ENCODE measurements at regions not wholly inside any gene's neighbourhood (a gene's known extent, or its start where the extent isn't known, plus 50 kb on each side); places are given as distances from the start of the nearest gene placed in this dataset.
"Not testable (repeated sequence)": the region's sequence is repeated elsewhere in the genome, so short reads cannot be mapped to it uniquely, and the experiment has no call there.

- no peak for DNase-seq
These were observed 87.7 kb downstream of the DCK start for GRCh38 chr4:71081192-71081591.

GRCh38 chr4:71093745-71094144, 100.3 kb downstream of the DCK start:
- no peak for DNase-seq

- DNase-seq: no peak
These were observed 100.8 kb downstream of the DCK start for GRCh38 chr4:71094201-71094600.

GRCh38 chr4:71095141-71095540, 101.7 kb downstream of the DCK start:
- DNase-seq: no peak

- no peak for DNase-seq
These were observed 102.1 kb downstream of the DCK start for GRCh38 chr4:71095545-71095944.

- no peak for DNase-seq
These were observed 114.3 kb downstream of the DCK start for GRCh38 chr4:71107726-71108125.

DNA sequence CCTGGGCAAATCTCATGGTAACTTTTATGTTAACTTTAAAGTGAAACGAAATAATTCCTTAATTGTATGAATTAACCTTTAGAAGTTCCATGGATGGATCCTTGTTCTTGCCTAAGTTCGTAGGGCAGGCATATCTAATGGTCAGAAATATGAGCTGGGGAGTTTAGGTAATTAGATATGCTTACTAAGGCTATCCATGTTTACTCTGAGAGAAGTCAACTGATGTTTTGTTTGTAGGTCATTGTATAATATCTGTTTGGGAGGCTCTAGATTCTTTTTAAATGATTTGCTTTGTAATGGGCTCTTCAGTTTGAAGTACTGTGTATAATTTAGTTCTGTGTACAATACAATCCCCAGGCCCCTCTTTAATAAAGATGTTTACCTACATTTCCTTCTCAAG, 117.0 kb downstream of the DCK start:
- no peak for DNase-seq

- DNase-seq: not testable (repeated sequence)
These were observed 117.7 kb downstream of the DCK start for GRCh38 chr4:71111133-71111532.

DNA sequence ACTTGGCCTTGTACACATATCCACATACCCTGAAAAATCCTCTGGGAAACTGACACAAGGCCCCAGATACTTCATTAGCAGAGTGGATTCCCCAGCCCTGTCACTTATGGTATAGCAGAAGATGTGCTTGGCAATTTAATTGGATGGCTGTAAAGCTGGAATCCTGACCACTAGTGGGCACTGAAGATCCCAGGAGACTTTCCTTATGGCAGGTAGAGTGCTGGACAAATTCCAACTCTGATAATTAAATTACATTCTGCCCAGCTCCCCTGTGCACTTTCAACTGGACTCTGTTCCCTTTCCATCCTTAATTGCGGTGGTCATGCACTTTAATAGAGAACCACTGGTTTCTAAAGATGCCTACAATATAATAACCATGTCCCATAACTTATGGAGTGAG, 119.8 kb downstream of the DCK start:
- DNase-seq: no peak

GRCh38 chr4:71120831-71121524, 127.5 kb downstream of the DCK start:
- no peak for DNase-seq

DNA sequence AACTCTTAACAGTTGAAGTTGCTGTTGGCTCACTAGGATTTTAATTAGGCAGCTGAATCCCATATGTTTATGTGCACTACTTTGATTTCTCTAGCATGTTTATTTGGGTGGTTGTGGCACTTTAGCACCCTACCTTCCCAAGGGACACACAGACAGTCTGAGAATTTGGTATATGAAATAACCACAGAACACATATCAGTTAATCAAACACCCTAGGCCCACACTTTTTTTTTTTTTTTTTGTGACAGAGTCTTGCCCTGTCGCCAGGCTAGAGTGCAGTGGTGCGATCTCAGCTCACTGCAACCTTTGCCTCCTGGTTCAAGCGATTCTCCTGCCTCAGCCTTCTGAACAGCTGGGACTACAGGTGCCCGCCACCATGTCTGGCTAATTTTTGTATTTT, 130.5 kb downstream of the DCK start:
- no peak for DNase-seq

DNA sequence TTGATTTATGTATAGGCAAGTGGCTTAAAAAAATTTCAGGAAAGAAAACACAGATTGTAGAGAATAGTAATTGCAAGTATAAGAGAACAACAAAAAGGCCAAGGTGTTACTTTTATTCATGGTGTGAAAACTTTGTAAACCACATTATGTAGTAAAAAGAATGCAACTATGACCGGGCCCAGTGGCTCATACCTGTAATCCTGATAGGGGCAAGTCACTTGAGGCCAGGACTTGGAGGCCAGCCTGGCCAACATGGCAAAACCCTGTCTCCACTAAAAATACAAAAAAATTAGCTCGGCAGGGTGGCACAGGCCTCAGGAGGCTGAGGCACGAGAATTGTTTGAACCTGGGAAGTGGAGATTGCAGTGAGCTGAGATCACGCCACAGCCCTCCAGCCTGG, 131.7 kb downstream of the DCK start:
- DNase-seq: no peak

DNA sequence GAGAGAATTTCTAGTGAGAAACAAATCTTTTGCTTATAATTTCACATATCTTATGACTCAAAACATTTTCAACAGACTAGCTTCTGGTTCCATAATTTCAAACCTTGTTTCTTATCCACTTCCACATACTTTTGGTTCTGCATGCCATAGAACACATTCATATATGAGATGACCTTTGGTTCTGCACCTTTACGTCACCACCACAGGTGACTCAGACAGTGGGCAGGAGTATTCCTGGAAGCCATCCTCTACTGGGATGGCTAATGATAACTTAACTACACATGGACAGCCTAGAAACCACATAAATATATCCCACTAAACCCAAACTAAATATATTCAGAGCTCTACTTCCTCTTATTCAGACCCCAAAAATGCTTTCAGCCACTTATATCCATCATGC, 133.3 kb downstream of the DCK start:
- peak; percentile 82 for DNase-seq

- peak; percentile 65 for DNase-seq
These were observed 137.6 kb downstream of the DCK start for GRCh38 chr4:71130827-71131603.

- no peak for DNase-seq
These were observed 139.0 kb downstream of the DCK start for GRCh38 chr4:71132486-71132885.

- DNase-seq: no peak
These were observed 140.0 kb downstream of the DCK start for GRCh38 chr4:71133491-71133890.

DNA sequence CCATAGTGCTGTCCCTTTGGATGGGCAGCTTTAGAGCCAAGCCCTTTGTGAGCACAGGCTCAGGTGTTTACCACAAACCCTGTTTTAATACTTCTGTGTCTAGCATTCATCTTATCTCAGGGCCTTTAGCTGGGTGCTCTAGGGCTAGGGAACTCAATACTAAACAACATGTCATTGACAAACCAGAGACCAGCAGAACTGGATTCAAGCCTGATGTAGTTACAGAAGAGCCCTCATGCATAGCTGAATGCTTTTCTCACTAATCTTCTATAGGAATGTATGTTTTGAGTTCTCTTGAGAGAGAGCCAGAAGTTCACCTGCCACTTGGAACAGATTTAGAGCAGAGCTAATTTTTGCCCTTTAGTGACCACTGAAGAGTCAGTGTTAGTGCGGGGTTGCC, 142.6 kb downstream of the DCK start:
- no peak for DNase-seq

DNA sequence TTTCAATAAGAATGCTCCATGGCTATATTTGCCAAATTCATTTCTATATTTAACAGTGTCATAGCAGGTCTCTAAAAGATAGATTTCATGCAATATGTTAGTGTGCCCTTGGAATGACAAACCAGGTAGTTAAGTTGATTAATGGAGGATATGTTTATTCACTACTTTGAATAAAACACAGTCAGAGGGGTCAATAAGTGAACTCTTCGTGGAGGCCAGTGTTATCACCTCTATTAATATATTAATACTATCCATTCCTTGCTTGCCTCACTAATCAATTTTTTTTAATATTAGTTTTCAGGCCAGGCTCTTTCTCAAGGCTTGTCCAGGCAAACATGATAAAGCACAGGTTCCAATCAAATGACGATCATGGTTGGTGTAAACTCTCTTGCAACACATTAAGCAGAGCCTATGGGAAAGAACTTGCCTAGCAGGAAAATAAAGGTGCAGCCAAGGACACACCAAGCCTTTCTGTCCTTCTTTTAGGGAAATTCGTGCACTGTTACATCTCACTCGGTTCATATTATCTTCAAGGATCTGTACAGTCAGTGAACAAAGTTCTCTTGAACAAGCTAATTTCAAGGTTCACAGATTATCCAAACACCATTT, 144.7 kb downstream of the DCK start:
- no peak for DNase-seq

DNA sequence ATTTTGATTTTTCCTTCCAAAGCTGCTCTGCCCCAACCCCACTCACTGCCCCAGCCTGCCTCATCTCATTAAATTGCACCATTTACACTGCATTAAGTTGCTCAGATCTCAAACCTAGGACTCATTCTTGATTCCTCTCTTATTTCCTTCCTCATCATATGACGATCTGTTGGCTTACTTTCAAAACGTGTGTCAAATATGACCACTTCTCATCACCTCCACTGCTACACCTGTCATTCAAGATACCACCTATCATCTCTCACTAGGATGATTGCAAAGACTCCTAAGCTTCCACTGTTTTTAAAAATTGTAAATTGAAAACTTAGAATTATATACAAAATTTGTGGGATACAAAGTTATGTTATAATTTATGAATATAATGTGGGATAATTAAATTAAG, 147.1 kb downstream of the DCK start:
- DNase-seq: no peak

DNA sequence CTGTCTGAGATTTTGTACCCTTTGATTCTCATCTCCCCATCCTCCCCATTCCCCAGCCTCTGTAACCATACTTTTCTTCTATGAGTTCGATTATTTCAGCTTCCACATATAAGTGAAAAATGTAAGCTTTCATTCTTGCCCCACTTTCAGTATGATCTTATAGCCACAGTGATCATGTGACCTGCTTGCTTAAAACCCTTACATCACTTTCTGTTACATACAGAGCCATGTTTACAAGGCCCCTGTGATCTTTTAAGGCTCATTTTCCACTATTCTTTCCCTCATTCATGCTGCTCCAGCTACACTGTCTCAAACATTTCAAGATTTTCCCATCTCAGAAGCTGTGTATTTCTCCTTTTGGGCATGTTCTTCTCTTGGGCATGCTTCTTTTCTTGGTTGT, 147.7 kb downstream of the DCK start:
- no peak for DNase-seq

GRCh38 chr4:71147261-71147660, 153.8 kb downstream of the DCK start:
- DNase-seq: peak; percentile 9

DNA sequence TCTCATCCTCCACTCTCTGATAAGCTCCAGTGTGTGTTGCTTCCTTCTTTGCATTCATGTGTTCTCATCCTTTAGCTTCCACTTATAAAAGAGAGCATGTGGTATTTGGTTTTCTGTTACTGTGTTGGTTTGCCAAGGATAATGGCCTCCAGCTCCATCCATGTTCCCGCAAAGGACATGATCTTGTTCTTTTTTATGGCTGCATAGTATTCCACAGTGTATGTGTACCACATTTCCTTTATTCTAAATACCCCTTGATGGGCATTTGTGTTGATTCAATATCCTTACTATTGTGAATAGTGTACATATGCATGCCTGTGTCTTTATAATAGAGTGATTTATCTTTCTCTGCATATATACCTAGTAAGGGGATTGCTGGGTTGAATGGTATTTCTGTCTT, 155.1 kb downstream of the DCK start:
- no peak for DNase-seq

DNA sequence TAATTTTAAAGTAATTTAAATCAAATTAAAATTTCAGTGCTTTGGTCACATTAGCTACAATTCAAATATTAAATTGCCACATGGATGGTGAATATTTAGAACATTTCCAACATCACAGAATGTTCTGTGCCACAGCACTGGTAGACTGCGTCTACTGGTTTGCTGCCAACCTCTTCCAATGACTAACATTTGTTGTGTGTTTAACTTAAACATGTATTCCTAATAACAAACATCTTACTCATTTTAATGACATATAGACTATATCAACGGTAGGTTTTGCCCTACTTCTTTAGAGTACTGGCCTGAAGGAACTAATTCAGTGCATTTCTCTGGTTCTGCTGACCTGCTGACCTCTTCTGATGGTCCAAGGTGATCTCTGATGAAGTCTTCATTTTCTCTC, 157.6 kb downstream of the DCK start:
- DNase-seq: no peak

DNA sequence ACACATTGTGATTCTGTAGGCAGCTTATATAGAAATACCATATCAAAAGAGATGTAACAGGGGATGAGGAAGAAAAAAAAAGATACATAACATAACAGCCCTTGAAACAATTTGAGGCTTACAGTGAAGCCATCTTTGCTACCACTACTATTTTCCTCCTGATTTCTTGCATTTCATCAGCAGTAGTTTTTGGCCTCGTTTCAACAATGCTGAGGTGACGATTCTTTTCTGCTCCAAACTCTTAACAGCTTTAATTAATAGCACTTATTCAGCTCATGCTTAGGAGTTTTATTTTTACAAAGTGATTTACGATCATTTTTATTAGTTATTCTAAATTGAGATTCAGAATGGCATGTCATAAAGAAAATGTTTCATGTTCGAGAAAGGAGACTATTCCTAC, 163.2 kb downstream of the DCK start:
- peak; percentile 15 for DNase-seq

Data from fibroblast of skin of scalp (primary cell).